PC-3 (cell line): ENCODE measurements at regions not wholly inside any gene's neighbourhood (a gene's known extent, or its start where the extent isn't known, plus 50 kb on each side); places are given as distances from the start of the nearest gene placed in this dataset.

Experiments used
- ATAC-seq: fragments of 200-7000 bp; cut with Tn5 transposase; 2 replicates; pipeline ENCODE4 v1.9.1; 2020; ENCODE audit warnings: mild to moderate bottlenecking, moderate library complexity
- BruUV-seq: library from RNA; stranded (reverse); fragments of 400-500 nt; replicated peaks from 2 replicates; lab custom pipeline; 2021; lab: Mats Ljungman, UMichigan
- CTCF ChIA-PET: fragments of 300-600 bp; sonication (Branson Sonifier 250); formaldehyde crosslinking; loops from one replicate; lab custom pipeline; 2022; ENCODE audit warnings: antibody characterized with exemption; lab: Charles Lee
- POLR2A ChIA-PET: fragments of 300-600 bp; sonication (Branson Sonifier 250); formaldehyde crosslinking; loops from one replicate; lab custom pipeline; 2022; ENCODE audit warnings: antibody characterized with exemption; ENCODE audit not compliant: unreplicated experiment; lab: Charles Lee
- DNase-seq: peaks from one replicate; pipeline ENCODE4 v3.0.0-alpha.2; 2015
- H2AFZ ChIP-seq: fragments of 300-600 bp; sonication (generic); 2 replicates; pipeline ENCODE4 v1.6.0; 2016; ENCODE audit warnings: antibody characterized with exemption, low read length
- H3F3A ChIP-seq: fragments of 300-600 bp; sonication (generic); one replicate; pipeline ENCODE4 v1.6.0; 2017; ENCODE audit warnings: antibody characterized with exemption, low read length, control low read depth, mild to moderate bottlenecking; ENCODE audit not compliant: unreplicated experiment
- H3K27ac ChIP-seq: fragments of 300-600 bp; sonication (generic); 2 replicates; pipeline ENCODE4 v1.5.1; 2016; ENCODE audit warnings: mild to moderate bottlenecking, low read length
- H3K27me3 ChIP-seq: fragments of 300-600 bp; sonication (generic); 2 replicates; pipeline ENCODE4 v1.6.1; 2016; ENCODE audit warnings: low read length, mixed read lengths
- H3K36me3 ChIP-seq: fragments of 300-600 bp; sonication (generic); 2 replicates; pipeline ENCODE4 v1.6.1; 2016; ENCODE audit warnings: low read depth, mixed run types, low read length, mixed read lengths
- H3K4me1 ChIP-seq: fragments of 300-600 bp; sonication (generic); 2 replicates; pipeline ENCODE4 v1.5.1; 2016; ENCODE audit warnings: low read length; ENCODE audit not compliant: insufficient read depth
- H3K4me2 ChIP-seq: fragments of 300-600 bp; sonication (generic); 2 replicates; pipeline ENCODE4 v1.6.0; 2016; ENCODE audit warnings: low read length
- H3K4me3 ChIP-seq: fragments of 300-600 bp; sonication (generic); 2 replicates; pipeline ENCODE4 v1.5.1; 2016; ENCODE audit warnings: mild to moderate bottlenecking, low read length, mixed read lengths
- H3K79me2 ChIP-seq: fragments of 300-600 bp; sonication (generic); 2 replicates; pipeline ENCODE4 v1.6.1; 2017; ENCODE audit warnings: low read length, mixed read lengths
- H3K9ac ChIP-seq: fragments of 300-600 bp; sonication (generic); 2 replicates; pipeline ENCODE4 v1.6.0; 2016; ENCODE audit warnings: mild to moderate bottlenecking, low read length
- H3K9me2 ChIP-seq: fragments of 300-600 bp; sonication (generic); replicated peaks from 2 replicates; pipeline ENCODE4 v1.6.1; 2016; ENCODE audit warnings: mixed run types, low read length, mixed read lengths
- H3K9me3 ChIP-seq: fragments of 300-600 bp; sonication (generic); 2 replicates; pipeline ENCODE4 v1.6.1; 2016; ENCODE audit warnings: low read length, mixed read lengths
- H4K20me1 ChIP-seq: fragments of 300-600 bp; sonication (generic); 2 replicates; pipeline ENCODE4 v1.6.1; 2016; ENCODE audit warnings: low read length, mixed read lengths
- EZH2 ChIP-seq: fragments of 300-600 bp; sonication (generic); IDR thresholded peaks from one replicate; pipeline ENCODE4 v1.6.1; 2017; ENCODE audit warnings: antibody characterized with exemption, mild to moderate bottlenecking, low read length; ENCODE audit not compliant: unreplicated experiment
- EZH2phosphoT487 ChIP-seq: fragments of 300-600 bp; sonication (generic); IDR thresholded peaks from 2 replicates; pipeline ENCODE4 v1.6.1; 2018; ENCODE audit warnings: mild to moderate bottlenecking, antibody characterized with exemption, low read length, borderline replicate concordance
- intact Hi-C: fragments of 100-400 bp; cut with micrococcal nuclease; formaldehyde crosslinking; loops from 2 replicates; pipeline ENCODE4 v1.9.0; 2023
- TF ChIP-seq, protein P1 (sequence below): fragments of 300-600 bp; sonication (generic); conservative IDR thresholded peaks from 2 replicates; pipeline ENCODE4 v1.5.1; 2017; ENCODE audit warnings: antibody characterized with exemption, low read depth, mild to moderate bottlenecking, low read length

DNA sequence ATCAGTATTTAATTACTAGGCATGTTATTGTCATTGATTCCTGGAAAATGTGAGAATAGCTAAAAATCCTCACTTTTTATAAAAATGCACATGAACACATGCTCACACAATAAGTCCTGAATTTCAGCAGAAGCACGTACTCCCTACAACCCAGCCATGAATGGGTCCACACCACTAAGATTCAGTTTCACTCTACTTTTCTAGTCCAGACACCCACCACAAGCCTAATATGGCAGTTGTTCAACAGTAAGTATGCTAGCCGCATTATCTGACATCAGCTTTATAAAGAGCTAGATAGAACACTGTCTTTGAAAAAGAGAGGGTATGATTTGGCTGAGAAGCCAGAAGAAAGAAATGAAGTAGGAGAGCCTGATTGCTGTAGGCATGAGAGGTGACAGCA, 639.3 kb downstream of the BRINP1 start:
- CTCF ChIA-PET: no interaction called here
- no peak overlapping the region for H3K9ac ChIP-seq
- H3K9me2 ChIP-seq: no peaks in the 10 kb centered on the region
- no peaks in the 10 kb centered on the region for H3K27me3 ChIP-seq
- H4K20me1 ChIP-seq: no peaks in the 10 kb centered on the region
- H3K4me1 ChIP-seq: no peaks in the 10 kb centered on the region
- H3K27ac ChIP-seq: no peak overlapping the region
- H3K4me3 ChIP-seq: no peak overlapping the region
- no peak for ATAC-seq
- TF ChIP-seq EZH2phosphoT487 (no peak), EZH2 (no peak)
- TF ChIP-seq, protein P1, sequence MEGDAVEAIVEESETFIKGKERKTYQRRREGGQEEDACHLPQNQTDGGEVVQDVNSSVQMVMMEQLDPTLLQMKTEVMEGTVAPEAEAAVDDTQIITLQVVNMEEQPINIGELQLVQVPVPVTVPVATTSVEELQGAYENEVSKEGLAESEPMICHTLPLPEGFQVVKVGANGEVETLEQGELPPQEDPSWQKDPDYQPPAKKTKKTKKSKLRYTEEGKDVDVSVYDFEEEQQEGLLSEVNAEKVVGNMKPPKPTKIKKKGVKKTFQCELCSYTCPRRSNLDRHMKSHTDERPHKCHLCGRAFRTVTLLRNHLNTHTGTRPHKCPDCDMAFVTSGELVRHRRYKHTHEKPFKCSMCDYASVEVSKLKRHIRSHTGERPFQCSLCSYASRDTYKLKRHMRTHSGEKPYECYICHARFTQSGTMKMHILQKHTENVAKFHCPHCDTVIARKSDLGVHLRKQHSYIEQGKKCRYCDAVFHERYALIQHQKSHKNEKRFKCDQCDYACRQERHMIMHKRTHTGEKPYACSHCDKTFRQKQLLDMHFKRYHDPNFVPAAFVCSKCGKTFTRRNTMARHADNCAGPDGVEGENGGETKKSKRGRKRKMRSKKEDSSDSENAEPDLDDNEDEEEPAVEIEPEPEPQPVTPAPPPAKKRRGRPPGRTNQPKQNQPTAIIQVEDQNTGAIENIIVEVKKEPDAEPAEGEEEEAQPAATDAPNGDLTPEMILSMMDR: no peak
- POLR2A ChIA-PET: no interaction called here
- H3F3A ChIP-seq: no peaks in the 10 kb centered on the region
- no peak overlapping the region for H3K4me2 ChIP-seq
- no peaks in the 10 kb centered on the region for H3K9me3 ChIP-seq
- no peaks in the 10 kb centered on the region for H3K36me3 ChIP-seq
- DNase-seq: no peak
- H3K79me2 ChIP-seq: no peaks in the 10 kb centered on the region
- intact Hi-C loops: no loop called here
- no TSS peak for BruUV-seq
- no peak overlapping the region for H2AFZ ChIP-seq

DNA sequence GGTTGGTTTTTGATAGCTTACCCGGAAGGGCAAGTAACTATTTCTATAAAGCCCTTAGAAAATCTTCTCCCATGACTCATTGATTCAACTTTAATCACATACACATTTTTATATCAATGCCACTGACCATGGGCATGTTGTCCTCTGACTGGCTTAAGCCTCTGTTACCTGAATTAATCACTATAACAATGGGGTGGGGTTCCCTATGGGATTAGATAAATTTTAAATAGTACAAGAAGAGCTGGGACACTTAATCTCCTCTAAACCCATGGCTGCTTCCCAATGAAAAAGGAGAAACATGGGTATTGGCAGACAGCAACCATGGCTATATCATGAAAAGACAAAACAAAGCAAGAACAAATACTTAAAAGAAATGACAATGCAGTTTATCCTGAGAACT, 636.2 kb downstream of the BRINP1 start:
- ChIA-PET CTCF (no interaction called here), POLR2A (no interaction called here)

DNA sequence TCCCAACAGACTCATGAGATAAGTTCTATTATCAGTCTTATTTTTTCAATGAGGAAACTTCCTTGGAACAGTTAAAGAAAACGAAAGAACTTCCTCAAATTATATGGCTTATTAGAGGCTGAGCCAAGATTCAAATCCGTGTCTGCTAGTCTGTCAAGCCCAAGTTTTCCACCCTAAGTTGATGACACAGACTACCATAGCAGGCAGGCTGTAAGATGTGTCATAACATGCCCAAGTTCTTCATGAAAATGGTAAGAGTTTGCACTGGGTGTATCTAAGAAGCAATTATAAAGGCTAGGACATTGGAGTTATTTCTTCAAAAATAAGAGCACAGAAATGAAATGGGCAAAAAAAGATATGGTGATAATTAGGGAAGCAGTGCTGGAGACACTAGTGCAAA, 634.5 kb downstream of the BRINP1 start:
- no peaks in the 10 kb centered on the region for H3K4me1 ChIP-seq
- no peaks in the 10 kb centered on the region for H3K9me2 ChIP-seq
- H3K27ac ChIP-seq: no peak overlapping the region
- ChIA-PET CTCF (no interaction called here), POLR2A (no interaction called here)
- H2AFZ ChIP-seq: no peak overlapping the region
- no peak overlapping the region for H3K4me3 ChIP-seq
- no peaks in the 10 kb centered on the region for H4K20me1 ChIP-seq
- 0 out of 2 replicates have a peak, but pooled peaks cover 6% of the 10 kb centered on the region for H3K9me3 ChIP-seq
- H3K79me2 ChIP-seq: no peaks in the 10 kb centered on the region
- no TSS peak for BruUV-seq
- H3K27me3 ChIP-seq: no peaks in the 10 kb centered on the region
- H3K9ac ChIP-seq: no peak overlapping the region
- no peak overlapping the region for H3K4me2 ChIP-seq
- DNase-seq: no peak
- ATAC-seq: no peak
- no peaks in the 10 kb centered on the region for H3K36me3 ChIP-seq
- TF ChIP-seq, protein P1: no peak
- no peak for TF ChIP-seq EZH2
- TF ChIP-seq EZH2phosphoT487: no peak
- intact Hi-C loops: no loop called here
- no peaks in the 10 kb centered on the region for H3F3A ChIP-seq

More for the DNA sequence above, 636.2 kb downstream of the BRINP1 start:
- Histone ChIP-seq H3K79me2 (no peaks in the 10 kb centered on the region), H3K9ac (no peak overlapping the region), H3K9me2 (no peaks in the 10 kb centered on the region), H3F3A (no peaks in the 10 kb centered on the region), H2AFZ (no peak overlapping the region), H3K4me3 (no peak overlapping the region), H3K4me2 (no peak overlapping the region), H3K36me3 (no peaks in the 10 kb centered on the region), H4K20me1 (no peaks in the 10 kb centered on the region), H3K4me1 (no peaks in the 10 kb centered on the region), H3K27me3 (no peaks in the 10 kb centered on the region), H3K27ac (no peak overlapping the region), H3K9me3 (0 out of 2 replicates have a peak, but pooled peaks cover 6% of the 10 kb centered on the region)
- no TSS peak for BruUV-seq
- ATAC-seq (no peak), DNase-seq (no peak)
- TF ChIP-seq EZH2phosphoT487: no peak
- no peak for TF ChIP-seq EZH2
- TF ChIP-seq, protein P1: no peak
- intact Hi-C loops: no loop called here
